ENCODE measurements at regions not wholly inside any gene's neighbourhood (a gene's known extent, or its start where the extent isn't known, plus 50 kb on each side); places are given as distances from the start of the nearest gene placed in this dataset.
"Not testable (repeated sequence)": the region's sequence is repeated elsewhere in the genome, so short reads cannot be mapped to it uniquely, and the experiment has no call there.

DNA sequence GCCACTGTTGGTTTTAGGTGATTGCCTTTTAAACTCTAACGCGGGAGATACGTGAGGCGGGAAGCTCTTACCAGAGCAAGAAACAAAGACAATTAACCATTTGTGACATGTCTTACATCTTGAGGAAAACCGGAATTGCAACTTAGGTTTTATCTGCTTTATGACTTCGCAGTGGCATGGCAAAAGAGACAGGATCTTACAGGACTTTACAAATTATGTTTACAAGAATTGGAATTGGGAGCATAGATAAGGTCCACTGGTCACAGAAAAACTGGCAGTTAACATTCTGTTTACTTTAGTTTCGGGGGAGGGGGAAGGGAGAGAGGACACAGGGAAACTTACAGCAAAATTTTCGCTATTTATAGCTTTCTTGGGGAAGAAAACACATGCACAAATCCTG is 1119.6 kb downstream of the ZPLD1 start:
- Histone ChIP-seq H3K4me3 (ENCODE audit: low read length) (no peak overlapping the region), H3K27me3 (ENCODE audit: control insufficient read depth in 1 of 2, insufficient read depth in 2 of 2, low read length in 2 of 2) (no peaks in the 10 kb centered on the region), H3K36me3 (ENCODE audit: insufficient read depth, low read length) (no peaks in the 10 kb centered on the region), H3K27ac (ENCODE audit: low read depth in 1 of 2, low read length in 2 of 2) (no peak overlapping the region), H3K4me1 (ENCODE audit: insufficient read depth, low read length) (no peaks in the 10 kb centered on the region), H3K9me3 (ENCODE audit: control insufficient read depth in 1 of 2, insufficient read depth in 1 of 2, low read length in 2 of 2) (peaks cover 0 to 4% of the 10 kb centered on the region in 2 experiments)
- intact Hi-C loops (cut with DNase I, micrococcal nuclease) = no loop called here
- CTCF ChIA-PET = no interaction called here
- Mint-ChIP-seq H3K27me3 (no peaks in the 10 kb centered on the region), H3K4me3 (no peak overlapping the region), H3K4me1 (ENCODE audit: low read depth) (no peaks in the 10 kb centered on the region), H3K36me3 (ENCODE audit: low read depth) (no peaks in the 10 kb centered on the region), H3K27ac (no peak overlapping the region), H3K9me3 (no peaks in the 10 kb centered on the region)
- TF ChIP-seq, protein P1, sequence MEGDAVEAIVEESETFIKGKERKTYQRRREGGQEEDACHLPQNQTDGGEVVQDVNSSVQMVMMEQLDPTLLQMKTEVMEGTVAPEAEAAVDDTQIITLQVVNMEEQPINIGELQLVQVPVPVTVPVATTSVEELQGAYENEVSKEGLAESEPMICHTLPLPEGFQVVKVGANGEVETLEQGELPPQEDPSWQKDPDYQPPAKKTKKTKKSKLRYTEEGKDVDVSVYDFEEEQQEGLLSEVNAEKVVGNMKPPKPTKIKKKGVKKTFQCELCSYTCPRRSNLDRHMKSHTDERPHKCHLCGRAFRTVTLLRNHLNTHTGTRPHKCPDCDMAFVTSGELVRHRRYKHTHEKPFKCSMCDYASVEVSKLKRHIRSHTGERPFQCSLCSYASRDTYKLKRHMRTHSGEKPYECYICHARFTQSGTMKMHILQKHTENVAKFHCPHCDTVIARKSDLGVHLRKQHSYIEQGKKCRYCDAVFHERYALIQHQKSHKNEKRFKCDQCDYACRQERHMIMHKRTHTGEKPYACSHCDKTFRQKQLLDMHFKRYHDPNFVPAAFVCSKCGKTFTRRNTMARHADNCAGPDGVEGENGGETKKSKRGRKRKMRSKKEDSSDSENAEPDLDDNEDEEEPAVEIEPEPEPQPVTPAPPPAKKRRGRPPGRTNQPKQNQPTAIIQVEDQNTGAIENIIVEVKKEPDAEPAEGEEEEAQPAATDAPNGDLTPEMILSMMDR (IDR thresholded peaks at IDR 0.05) = no peak
- POLR2A ChIA-PET = no interaction called here
- ATAC-seq (ENCODE audit: poor library complexity) (no peak), DNase-seq (no peak)

DNA sequence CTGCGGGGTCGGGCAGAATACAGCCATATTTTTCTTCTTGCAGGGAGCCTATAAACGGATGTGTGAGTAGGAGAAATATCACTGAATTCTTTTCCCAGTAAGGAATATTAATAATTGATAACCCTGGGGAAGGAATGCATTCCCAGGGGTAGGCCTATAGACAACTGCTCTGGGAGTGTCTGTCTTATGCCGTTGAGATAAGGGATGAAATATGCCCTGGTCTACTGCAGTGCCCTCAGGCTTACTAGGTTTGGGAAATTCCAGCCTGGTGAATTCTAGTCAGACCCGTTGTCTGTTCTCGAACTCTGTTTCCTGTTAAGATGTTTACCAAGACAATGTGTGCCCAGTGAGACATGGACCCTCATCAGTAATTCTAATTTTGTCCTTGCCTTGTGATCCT is 1129.3 kb downstream of the ZPLD1 start:
- POLR2A ChIA-PET, CTCF ChIA-PET: not testable (repeated sequence)

DNA sequence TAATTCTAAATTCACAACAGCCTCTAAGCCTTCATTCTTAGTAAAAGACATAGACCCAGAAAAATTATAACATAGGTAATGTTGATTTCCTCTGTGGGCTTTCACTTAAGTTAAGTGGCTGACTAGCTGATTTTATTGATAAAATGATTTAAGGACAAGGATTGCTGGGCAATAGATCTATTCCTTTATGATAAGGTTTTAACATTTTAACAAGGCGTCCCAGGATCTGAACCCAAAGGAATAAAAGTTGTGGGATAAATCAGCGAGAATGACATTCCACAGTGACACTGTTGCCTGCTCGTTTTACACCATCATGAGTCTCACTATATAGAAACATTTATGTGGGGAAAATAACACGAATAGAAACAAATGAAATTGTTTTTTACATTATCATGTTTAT is 1151.0 kb downstream of the ZPLD1 start:
- H3K4me1 Mint-ChIP-seq (ENCODE audit: low read depth) = no peaks in the 10 kb centered on the region
- H3K9me3 Mint-ChIP-seq = peaks cover under 1% of the 10 kb centered on the region
- Histone ChIP-seq H3K4me3 (ENCODE audit: low read length) (no peak overlapping the region), H3K36me3 (ENCODE audit: insufficient read depth, low read length) (no peaks in the 10 kb centered on the region), H3K27ac (ENCODE audit: low read depth in 1 of 2, low read length in 2 of 2) (no peak overlapping the region), H3K4me1 (ENCODE audit: insufficient read depth, low read length) (no peaks in the 10 kb centered on the region), H3K27me3 (ENCODE audit: control insufficient read depth in 1 of 2, insufficient read depth in 2 of 2, low read length in 2 of 2) (no peaks in the 10 kb centered on the region), H3K9me3 (ENCODE audit: control insufficient read depth in 1 of 2, insufficient read depth in 1 of 2, low read length in 2 of 2) (no peaks in the 10 kb centered on the region)
- H3K4me3 Mint-ChIP-seq = no peak overlapping the region
- no peaks in the 10 kb centered on the region for H3K27me3 Mint-ChIP-seq
- no peaks in the 10 kb centered on the region for H3K36me3 Mint-ChIP-seq (ENCODE audit: low read depth)
- intact Hi-C loops (cut with DNase I, micrococcal nuclease) = no loop called here
- no peak for ATAC-seq (ENCODE audit: poor library complexity)
- DNase-seq = no peak
- CTCF ChIA-PET = no interaction called here
- TF ChIP-seq, protein P1 (IDR thresholded peaks at IDR 0.05) = no peak
- H3K27ac Mint-ChIP-seq = no peak overlapping the region
- POLR2A ChIA-PET = no interaction called here

More for the DNA sequence above, 1129.3 kb downstream of the ZPLD1 start:
- H3K36me3 ChIP-seq (ENCODE audit: insufficient read depth, low read length); ATAC-seq (ENCODE audit: poor library complexity); H3K4me3 Mint-ChIP-seq; H3K9me3 Mint-ChIP-seq; H3K9me3 ChIP-seq (ENCODE audit: control insufficient read depth in 1 of 2, insufficient read depth in 1 of 2, low read length in 2 of 2); H3K27ac Mint-ChIP-seq; H3K4me1 ChIP-seq (ENCODE audit: insufficient read depth, low read length); H3K27me3 Mint-ChIP-seq; DNase-seq; H3K27me3 ChIP-seq (ENCODE audit: control insufficient read depth in 1 of 2, insufficient read depth in 2 of 2, low read length in 2 of 2); H3K36me3 Mint-ChIP-seq (ENCODE audit: low read depth); H3K27ac ChIP-seq (ENCODE audit: low read depth in 1 of 2, low read length in 2 of 2); H3K4me1 Mint-ChIP-seq (ENCODE audit: low read depth); H3K4me3 ChIP-seq (ENCODE audit: low read length); intact Hi-C loops (cut with DNase I, micrococcal nuclease): not testable (repeated sequence)

DNA sequence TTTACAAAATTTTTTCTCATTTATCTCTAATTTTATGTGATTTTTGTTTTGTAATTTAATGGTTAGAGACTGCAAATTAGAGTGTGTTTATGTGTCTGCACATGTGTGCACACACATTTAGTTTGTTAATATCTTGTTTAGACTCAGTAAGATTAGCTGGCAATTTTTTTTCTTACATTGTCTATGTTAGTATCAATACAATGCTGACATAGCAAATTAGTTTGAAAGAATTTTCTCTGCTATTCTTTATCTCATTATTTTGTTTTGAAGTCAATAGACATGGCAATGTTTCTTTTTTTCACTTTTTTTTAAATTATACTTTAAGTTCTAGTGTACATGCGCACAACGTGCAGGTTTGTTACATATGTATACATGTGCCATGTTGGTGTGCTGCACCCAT is 1155.0 kb downstream of the ZPLD1 start:
- no peak for ATAC-seq (ENCODE audit: poor library complexity)

More for the DNA sequence above, 1155.0 kb downstream of the ZPLD1 start:
- Histone ChIP-seq H3K27ac (ENCODE audit: low read depth in 1 of 2, low read length in 2 of 2) (no peak overlapping the region), H3K4me1 (ENCODE audit: insufficient read depth, low read length) (no peaks in the 10 kb centered on the region), H3K36me3 (ENCODE audit: insufficient read depth, low read length) (no peaks in the 10 kb centered on the region), H3K9me3 (ENCODE audit: control insufficient read depth in 1 of 2, insufficient read depth in 1 of 2, low read length in 2 of 2) (no peaks in the 10 kb centered on the region), H3K27me3 (ENCODE audit: control insufficient read depth in 1 of 2, insufficient read depth in 2 of 2, low read length in 2 of 2) (no peaks in the 10 kb centered on the region), H3K4me3 (ENCODE audit: low read length) (no peak overlapping the region)
- CTCF ChIA-PET = no interaction called here
- POLR2A ChIA-PET = no interaction called here
- no peaks in the 10 kb centered on the region for H3K36me3 Mint-ChIP-seq (ENCODE audit: low read depth)
- H3K9me3 Mint-ChIP-seq = peaks cover 2% of the 10 kb centered on the region
- TF ChIP-seq, protein P1 (IDR thresholded peaks at IDR 0.05) = no peak
- H3K4me3 Mint-ChIP-seq = no peak overlapping the region
- intact Hi-C loops (cut with DNase I, micrococcal nuclease) = no loop called here
- H3K27ac Mint-ChIP-seq = no peak overlapping the region
- H3K27me3 Mint-ChIP-seq = no peaks in the 10 kb centered on the region
- DNase-seq = no peak
- H3K4me1 Mint-ChIP-seq (ENCODE audit: low read depth) = no peaks in the 10 kb centered on the region
